OCI-LY1 (cell line): ENCODE measurements at regions not wholly inside any gene's neighbourhood (a gene's known extent, or its start where the extent isn't known, plus 50 kb on each side); places are given as distances from the start of the nearest gene placed in this dataset.

Source experiments
- CTCF ChIP-seq: fragments of 200-600 bp; sonication (generic), shearing (Covaris generic); IDR thresholded peaks from 2 replicates; pipeline ENCODE4 v1.5.1; 2017; ENCODE audit warnings: mild to moderate bottlenecking, antibody characterized with exemption, low read length, moderate library complexity, mixed read lengths
- EZH2 ChIP-seq: fragments of 200-600 bp; sonication (generic), shearing (Covaris generic); IDR thresholded peaks from 2 replicates; pipeline ENCODE4 v1.8.0; 2017; ENCODE audit warnings: borderline replicate concordance, mixed run types, mild to moderate bottlenecking, antibody characterized with exemption, low read length, moderate library complexity, mixed read lengths

- TF ChIP-seq CTCF (no peak), EZH2 (no peak)
These were observed 291.6 kb upstream of the TNRC6C start for GRCh38 chr17:77666881-77667395.
